ENCODE measurements at regions not wholly inside any gene's neighbourhood (a gene's known extent, or its start where the extent isn't known, plus 50 kb on each side); places are given as distances from the start of the nearest gene placed in this dataset.
A peak's percentile ranks its signal among the peaks of the same experiment; 100 is the strongest.

GRCh38 chr4:13093170-13093569 lies 391.0 kb downstream of the RAB28 start:
- no peak for ATAC-seq
- Histone ChIP-seq H3K27ac (no peak overlapping the region), H3K27me3 (ENCODE audit: insufficient read depth in 3 of 3, low read length in 2 of 3) (no peaks in the 10 kb centered on the region), H3K4me3 (no peak overlapping the region), H3K36me3 (ENCODE audit: insufficient read depth in 1 of 2, low read depth in 1 of 2) (no peaks in the 10 kb centered on the region), H3K9me3 (no peaks in the 10 kb centered on the region), H3K4me1 (no peaks in the 10 kb centered on the region)
- no peak for TF ChIP-seq CTCF (IDR thresholded peaks at IDR 0.05)
- intact Hi-C loops (cut with DNase I), result no loop called here
- 72 to 76% (median 73%) methylated on average over 2 of the region's 2 CpGs for WGBS, 3 donors
- no peak for DNase-seq

- Histone ChIP-seq H3K4me3 (no peak overlapping the region), H3K4me1 (no peaks in the 10 kb centered on the region), H3K36me3 (ENCODE audit: insufficient read depth in 1 of 2, low read depth in 1 of 2) (no peaks in the 10 kb centered on the region), H3K27ac (no peak overlapping the region), H3K9me3 (no peaks in the 10 kb centered on the region), H3K27me3 (ENCODE audit: insufficient read depth in 3 of 3, low read length in 2 of 3) (no peaks in the 10 kb centered on the region)
- no peak for TF ChIP-seq CTCF (IDR thresholded peaks at IDR 0.05)
- intact Hi-C loops (cut with DNase I), result no loop called here
- 20 to 48% (median 33%) methylated on average over 1 of the region's 1 CpG for WGBS, 3 donors
- ATAC-seq, result peak in 3 of 4 donors; percentile 52 to 70 (median 57)
- no peak for DNase-seq
These were observed 391.4 kb downstream of the RAB28 start for GRCh38 chr4:13092702-13093101.

- no peak for TF ChIP-seq CTCF (IDR thresholded peaks at IDR 0.05)
- Histone ChIP-seq H3K4me3 (no peak overlapping the region), H3K27me3 (ENCODE audit: insufficient read depth in 3 of 3, low read length in 2 of 3) (no peaks in the 10 kb centered on the region), H3K9me3 (no peaks in the 10 kb centered on the region), H3K4me1 (no peaks in the 10 kb centered on the region), H3K36me3 (ENCODE audit: insufficient read depth in 1 of 2, low read depth in 1 of 2) (no peaks in the 10 kb centered on the region), H3K27ac (no peak overlapping the region)
- ATAC-seq, result no peak
- intact Hi-C loops (cut with DNase I), result no loop called here
- DNase-seq, result no peak
These were observed 394.5 kb downstream of the RAB28 start for GRCh38 chr4:13089659-13089998.

GRCh38 chr4:13088726-13089658 lies 395.1 kb downstream of the RAB28 start:
- no peak overlapping the region for H3K27ac ChIP-seq
- DNase-seq, result no peak
- no peak overlapping the region for H3K4me3 ChIP-seq
- peak in 1 of 4 donors; percentile 47 for ATAC-seq
- H3K9me3 ChIP-seq, result no peaks in the 10 kb centered on the region
- H3K4me1 ChIP-seq, result no peaks in the 10 kb centered on the region
- intact Hi-C loops (cut with DNase I), result no loop called here
- no peaks in the 10 kb centered on the region for H3K27me3 ChIP-seq (ENCODE audit: insufficient read depth in 3 of 3, low read length in 2 of 3)
- no peak for TF ChIP-seq CTCF (IDR thresholded peaks at IDR 0.05)
- 17 to 45% (median 21%) methylated on average over 2 of the region's 2 CpGs for WGBS, 3 donors
- H3K36me3 ChIP-seq (ENCODE audit: insufficient read depth in 1 of 2, low read depth in 1 of 2), result no peaks in the 10 kb centered on the region

- Histone ChIP-seq H3K4me1 (no peaks in the 10 kb centered on the region), H3K9me3 (no peaks in the 10 kb centered on the region), H3K36me3 (ENCODE audit: insufficient read depth in 1 of 2, low read depth in 1 of 2) (no peaks in the 10 kb centered on the region), H3K4me3 (no peak overlapping the region), H3K27ac (no peak overlapping the region), H3K27me3 (ENCODE audit: insufficient read depth in 3 of 3, low read length in 2 of 3) (no peaks in the 10 kb centered on the region)
- ATAC-seq, result no peak
- intact Hi-C loops (cut with DNase I), result no loop called here
- no peak for TF ChIP-seq CTCF (IDR thresholded peaks at IDR 0.05)
- WGBS, 3 donors, result 88 to 90% (median 89%) methylated on average over 1 of the region's 1 CpG
- no peak for DNase-seq
These were observed 397.1 kb downstream of the RAB28 start for GRCh38 chr4:13087041-13087440.
